NCI-H345 treated with DMSO at 0.1 percent for 48 hours (cell line): ENCODE measurements at regions not wholly inside any gene's neighbourhood (a gene's known extent, or its start where the extent isn't known, plus 50 kb on each side); places are given as distances from the start of the nearest gene placed in this dataset.
"Not testable (repeated sequence)": the region's sequence is repeated elsewhere in the genome, so short reads cannot be mapped to it uniquely, and the experiment has no call there.

Experiments
- DNase-seq: peaks from one replicate; lab custom pipeline; 2025; ENCODE audit not compliant: unreplicated experiment; lab: John Stamatoyannopoulos, UW

DNA sequence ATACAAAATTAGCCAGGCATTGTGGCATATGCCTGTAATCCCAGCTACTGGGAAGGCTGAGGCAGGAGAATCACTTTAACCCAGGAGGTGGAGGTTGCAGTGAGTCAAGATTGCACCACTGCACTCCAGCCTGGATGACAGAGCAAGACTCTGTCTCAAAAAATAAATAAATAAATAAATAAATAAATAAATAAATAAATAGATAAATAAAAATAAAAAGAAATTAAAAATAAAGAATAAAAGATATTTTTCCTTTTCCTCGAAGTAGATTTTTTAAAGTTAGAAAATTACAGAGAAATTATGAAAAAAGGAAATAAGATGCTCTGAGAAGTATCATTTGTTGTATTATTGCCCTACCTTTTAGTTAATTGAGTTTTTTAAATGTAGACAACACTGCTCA, 1906.1 kb downstream of the MAT2B start:
- not testable (repeated sequence) for DNase-seq

- no peak for DNase-seq
Observed at GRCh38 chr5:165420493-165420892, 1915.1 kb downstream of the MAT2B start.

DNA sequence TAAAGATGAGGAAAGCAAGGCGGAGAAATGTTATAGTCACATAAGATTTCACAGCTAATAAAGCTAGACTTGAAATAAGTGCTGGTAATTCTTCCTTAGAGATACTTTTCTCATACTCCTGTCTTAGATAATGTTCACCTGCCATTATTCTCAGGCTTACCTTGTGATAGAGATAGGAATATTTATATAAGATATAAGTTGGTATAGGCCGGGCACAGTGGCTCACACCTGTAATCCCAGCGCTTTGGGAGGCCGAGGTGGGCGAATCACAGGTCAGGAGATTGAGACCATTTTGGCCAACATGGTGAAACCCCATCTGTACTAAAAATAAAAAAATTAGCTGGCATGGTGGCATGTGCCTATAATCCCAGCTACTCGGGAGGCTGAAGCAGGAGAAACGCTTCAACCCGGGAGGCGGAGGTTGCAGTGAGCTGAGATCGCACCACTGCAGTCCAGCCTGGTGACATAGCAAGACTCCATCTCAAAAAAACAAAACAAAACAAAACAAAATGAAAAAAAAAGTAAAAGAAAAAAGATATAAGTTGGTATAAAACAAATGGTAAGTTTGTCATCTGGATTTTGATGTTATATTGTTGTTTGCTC, 1918.4 kb downstream of the MAT2B start:
- DNase-seq, result no peak

- DNase-seq, result no peak
Observed at GRCh38 chr5:165425594-165425993, 1920.2 kb downstream of the MAT2B start.

DNA sequence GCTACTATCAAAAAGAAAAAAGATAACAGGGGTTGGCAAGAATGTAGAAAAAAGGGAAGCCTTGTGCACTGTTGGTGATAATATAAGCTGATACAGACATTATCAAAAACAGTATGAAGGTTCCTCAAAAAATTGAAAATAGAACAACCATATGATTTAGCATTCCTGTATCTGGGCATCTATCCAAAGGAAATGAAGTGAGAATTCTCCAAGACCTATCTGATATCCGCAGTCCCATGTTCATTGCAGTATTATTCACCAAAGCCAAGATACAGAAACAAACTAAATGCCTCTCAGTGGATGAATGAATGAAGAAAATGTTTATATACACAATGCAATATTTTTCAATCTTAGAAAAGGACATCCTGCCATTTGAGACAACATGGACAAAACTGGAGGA, 1943.3 kb downstream of the MAT2B start:
- DNase-seq, result no peak

DNA sequence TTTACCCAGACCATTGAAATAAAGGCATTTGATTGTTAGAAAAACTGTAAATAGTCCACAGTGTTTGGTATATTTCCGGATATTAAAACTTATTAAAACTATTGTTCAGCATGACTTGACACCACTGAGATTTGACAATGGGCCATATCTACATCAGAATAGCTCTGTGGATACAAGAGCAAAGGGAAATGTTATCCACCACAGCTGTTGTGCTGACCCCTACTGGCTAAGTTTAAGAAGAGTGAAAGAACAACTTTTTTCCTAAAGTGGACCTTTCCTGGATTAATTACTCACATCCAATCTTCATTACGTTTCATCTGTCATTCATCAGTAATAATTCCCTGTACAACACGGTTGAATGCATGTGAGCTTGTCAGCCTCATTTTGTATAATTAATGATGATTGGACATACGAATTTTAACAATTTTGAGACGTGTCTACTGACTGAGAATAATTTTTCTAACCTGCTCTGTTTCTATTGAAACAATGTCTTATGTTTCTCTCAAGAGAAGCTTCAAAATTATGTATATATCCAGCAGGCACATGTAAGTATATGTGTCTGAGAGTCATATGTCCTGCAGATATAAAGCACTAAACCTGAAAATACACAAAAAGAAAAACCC, 1952.6 kb downstream of the MAT2B start:
- no peak for DNase-seq

- DNase-seq, result no peak
Observed at GRCh38 chr5:165459232-165459631, 1953.8 kb downstream of the MAT2B start.

DNA sequence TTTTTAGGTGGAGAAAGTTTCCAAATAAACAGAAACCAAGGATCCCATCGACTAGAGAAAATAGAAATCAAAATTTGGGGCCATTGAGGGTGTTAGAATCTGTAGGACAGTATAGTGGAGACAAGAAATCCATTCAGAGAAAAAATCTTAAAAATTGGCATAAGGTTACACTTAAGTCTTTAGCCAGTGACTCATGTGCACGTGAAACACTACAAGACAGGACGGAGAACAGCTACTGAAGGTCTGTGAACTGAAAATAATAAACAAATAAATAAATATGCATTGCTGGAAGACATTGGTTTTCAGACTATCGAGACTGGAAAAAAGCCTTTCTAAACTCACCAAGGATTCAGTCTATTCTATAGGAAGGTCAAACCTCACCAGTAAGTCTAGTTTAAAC, 1955.5 kb downstream of the MAT2B start:
- DNase-seq, result no peak

DNA sequence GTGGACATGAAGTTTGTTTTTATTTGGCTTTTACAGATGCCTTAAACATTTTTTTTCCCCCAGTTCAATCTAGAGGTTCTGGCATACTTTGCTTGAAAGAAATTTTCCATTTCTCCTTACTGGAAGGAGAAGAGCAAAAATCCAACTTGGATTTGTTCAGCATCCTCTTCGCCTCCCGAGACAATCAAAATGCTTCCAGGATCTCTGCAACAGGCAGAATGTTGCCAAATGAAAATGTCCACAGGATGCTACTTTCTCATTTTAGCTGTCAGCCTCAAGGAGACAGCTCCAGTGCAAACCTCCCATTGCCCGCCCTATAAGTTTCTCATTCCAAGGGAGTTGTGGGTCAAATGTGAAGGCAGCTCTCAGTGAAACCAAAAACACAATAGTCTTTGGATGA, 1972.1 kb downstream of the MAT2B start:
- DNase-seq, result no peak

DNA sequence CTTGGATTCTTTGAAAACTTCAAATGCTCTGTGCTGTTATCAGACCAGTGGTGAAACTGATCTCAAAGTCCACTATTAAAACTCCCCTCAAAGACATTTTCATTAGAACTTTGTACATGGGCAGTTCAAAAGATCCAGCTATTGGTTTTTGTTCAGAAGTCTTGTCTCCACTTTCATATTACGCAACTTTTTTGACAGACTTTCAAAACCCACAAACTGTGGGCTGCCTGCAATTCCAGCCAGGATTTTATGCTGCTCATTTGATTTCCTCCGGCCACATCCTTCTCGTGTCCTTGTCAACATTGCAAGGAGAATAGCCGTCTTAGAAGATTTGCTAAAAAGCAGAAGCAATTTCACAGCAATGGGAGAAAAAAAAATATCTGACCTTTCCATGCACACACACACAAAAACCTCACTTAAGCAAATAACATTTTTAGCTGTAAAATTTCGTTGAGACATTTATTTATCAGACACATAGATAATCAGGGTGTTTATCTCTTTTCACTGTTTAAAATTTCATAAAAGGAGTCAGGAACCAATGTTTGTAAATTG, 1990.5 kb downstream of the MAT2B start:
- no peak for DNase-seq

DNA sequence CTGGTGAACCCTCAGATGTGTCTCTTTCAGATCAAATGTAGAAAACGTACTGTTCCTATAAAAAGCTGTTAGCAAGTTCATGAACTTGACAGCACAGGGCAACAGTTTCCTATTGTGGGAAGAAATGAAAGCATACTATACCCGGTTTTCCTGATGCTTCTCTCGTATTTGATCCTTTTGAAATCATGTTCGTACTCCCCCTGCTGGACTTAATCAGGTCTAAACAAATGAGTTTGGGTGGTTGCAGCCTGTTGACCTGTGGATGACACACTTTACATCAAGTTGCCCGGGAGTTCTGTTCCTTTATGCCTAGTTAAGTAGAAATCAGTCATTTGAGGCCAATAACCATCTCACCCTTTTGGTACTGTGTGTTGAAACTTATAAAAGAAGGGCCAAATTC, 1992.3 kb downstream of the MAT2B start:
- no peak for DNase-seq

- no peak for DNase-seq
Observed at GRCh38 chr5:165502893-165503691, 1997.7 kb downstream of the MAT2B start.

- DNase-seq, result no peak
Observed at GRCh38 chr5:165504674-165505073, 1999.3 kb downstream of the MAT2B start.

DNA sequence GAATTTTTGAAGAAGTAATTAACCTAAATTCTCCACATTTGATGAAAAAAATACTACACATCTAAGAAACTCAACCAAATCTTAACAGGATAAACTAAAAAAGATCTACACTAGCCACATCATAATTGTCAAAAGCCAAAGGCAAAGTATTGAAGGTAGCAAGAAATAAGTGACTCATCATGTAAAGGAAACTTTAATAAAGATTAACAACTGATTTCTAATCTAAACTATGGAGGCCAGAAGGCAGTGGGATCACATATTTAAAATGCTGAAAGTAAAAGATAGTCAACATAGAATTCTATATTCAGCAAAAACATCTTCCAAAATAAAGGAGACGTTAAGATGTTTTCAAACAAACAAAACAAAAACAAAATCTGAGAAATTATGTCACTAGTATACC, 2002.9 kb downstream of the MAT2B start:
- DNase-seq, result no peak

- no peak for DNase-seq
Observed at GRCh38 chr5:165508861-165509260, 2003.4 kb downstream of the MAT2B start.

DNA sequence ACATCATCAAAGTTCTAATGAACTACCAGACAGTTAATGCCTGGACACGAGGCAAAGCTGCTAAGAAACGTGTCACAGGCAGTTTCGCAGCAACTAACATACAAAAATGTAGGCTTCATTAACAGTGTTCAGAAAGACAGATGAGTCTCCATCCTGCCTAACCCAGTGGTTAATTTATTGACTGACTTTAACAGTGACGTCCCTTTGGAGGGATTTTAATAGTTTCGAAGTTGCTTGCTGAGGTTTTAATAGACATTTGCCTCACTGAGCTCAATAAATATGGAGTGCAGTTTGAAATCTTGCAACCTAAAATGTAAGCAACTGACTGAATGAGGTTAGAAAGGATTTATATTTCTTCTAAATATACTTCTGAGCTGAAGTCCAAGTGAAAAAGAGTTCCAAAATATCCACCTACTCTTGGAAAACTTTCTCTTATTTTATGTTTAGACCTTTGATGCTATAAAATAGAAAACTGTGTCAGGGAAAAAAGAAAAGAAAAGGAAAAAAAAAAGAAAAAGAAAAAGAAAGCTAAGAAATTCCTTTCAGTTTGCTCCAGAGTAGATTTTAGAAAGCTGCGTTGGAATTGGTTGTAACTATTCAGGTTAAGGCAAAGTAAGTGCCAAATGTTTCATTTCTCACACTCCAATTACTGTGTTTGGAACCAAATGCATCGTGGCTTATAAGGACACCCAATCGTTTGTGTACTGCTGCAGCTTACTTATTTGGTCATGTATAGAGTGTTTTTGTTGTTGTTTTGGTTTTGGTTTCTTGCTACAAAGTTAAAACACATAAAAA, 2016.6 kb downstream of the MAT2B start:
- no peak for DNase-seq

GRCh38 chr5:165525271-165525670, 2019.9 kb downstream of the MAT2B start:
- no peak for DNase-seq

GRCh38 chr5:165526357-165526756, 2020.9 kb downstream of the MAT2B start:
- DNase-seq, result no peak

DNA sequence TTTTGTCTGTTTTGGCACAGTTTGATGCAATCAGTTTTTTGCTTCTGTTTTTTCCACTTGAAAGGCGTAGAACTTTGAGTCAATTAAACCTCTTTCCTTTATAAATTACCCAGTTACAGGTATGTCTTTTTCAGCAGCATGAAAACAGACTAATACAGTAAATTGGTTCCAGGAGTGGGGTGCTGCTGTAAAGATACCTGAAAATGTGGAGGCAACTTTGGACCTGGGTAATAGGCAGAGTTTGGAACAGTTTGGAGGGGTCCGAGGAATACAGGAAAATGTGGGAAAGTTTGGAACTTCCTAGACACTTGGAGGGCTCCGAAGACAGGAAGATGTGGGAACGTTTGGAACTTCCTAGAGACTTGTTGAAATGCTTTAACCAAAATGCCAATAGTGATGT, 2022.2 kb downstream of the MAT2B start:
- no peak for DNase-seq

DNA sequence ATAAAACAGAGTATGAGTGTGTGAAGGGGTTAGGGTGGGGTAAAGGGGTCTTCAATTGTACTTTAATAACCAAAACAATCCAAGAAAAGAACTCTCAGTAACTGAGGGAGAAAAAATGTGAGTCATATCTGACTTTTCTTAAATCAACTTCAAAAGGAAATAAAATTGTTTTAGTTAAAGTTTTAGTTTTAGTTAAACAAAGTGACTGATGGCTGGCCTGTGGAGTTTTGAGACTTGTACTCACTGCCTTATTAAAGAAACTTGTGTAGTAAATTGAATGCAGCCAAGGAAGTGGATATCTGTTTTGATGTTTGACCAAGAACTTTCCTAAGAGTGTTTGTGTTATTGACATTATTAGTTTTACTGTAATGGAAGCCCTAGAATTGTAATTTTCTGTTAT, 2032.6 kb downstream of the MAT2B start:
- no peak for DNase-seq

DNA sequence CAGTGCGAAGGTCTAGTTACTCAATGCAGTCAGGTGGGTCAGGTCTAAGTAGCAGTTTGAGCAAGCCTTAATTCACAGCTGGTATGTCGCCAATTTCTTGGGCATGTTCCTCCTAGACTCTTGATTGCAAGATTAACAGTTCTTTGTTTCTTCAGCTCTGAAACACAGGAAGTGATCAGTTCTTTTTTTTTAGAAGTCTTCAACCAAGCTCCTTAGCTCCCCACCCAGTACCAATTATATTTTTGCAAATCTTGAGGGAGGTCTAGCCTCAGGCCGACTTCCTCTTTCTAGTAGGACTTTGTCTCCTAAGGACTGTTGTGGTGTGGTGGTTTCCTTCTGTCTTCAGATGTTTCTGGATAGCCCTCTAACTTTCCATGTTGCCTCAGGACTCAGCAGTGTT, 2054.2 kb downstream of the MAT2B start:
- no peak for DNase-seq
